ENCODE measurements at regions not wholly inside any gene's neighbourhood (a gene's known extent, or its start where the extent isn't known, plus 50 kb on each side); places are given as distances from the start of the nearest gene placed in this dataset.
"Not testable (repeated sequence)": the region's sequence is repeated elsewhere in the genome, so short reads cannot be mapped to it uniquely, and the experiment has no call there.

- Mint-ChIP-seq H3K27ac (no peak overlapping the region), H3K4me1 (no peaks in the 10 kb centered on the region), H3K4me3 (no peak overlapping the region), H3K27me3 (ENCODE audit: low read depth, poor library complexity) (peaks cover 4% of the 10 kb centered on the region), H3K36me3 (ENCODE audit: low read depth) (no peaks in the 10 kb centered on the region), H3K9me3 (peaks cover 89% of the 10 kb centered on the region)
- no peak for DNase-seq
- TF ChIP-seq, protein P1, sequence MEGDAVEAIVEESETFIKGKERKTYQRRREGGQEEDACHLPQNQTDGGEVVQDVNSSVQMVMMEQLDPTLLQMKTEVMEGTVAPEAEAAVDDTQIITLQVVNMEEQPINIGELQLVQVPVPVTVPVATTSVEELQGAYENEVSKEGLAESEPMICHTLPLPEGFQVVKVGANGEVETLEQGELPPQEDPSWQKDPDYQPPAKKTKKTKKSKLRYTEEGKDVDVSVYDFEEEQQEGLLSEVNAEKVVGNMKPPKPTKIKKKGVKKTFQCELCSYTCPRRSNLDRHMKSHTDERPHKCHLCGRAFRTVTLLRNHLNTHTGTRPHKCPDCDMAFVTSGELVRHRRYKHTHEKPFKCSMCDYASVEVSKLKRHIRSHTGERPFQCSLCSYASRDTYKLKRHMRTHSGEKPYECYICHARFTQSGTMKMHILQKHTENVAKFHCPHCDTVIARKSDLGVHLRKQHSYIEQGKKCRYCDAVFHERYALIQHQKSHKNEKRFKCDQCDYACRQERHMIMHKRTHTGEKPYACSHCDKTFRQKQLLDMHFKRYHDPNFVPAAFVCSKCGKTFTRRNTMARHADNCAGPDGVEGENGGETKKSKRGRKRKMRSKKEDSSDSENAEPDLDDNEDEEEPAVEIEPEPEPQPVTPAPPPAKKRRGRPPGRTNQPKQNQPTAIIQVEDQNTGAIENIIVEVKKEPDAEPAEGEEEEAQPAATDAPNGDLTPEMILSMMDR (IDR thresholded peaks at IDR 0.05), result no peak
These were observed 602.9 kb downstream of the TMEM121 start for GRCh38 chr14:106129274-106129673.

- H3K27ac Mint-ChIP-seq; H3K4me1 Mint-ChIP-seq; H3K27me3 Mint-ChIP-seq (ENCODE audit: low read depth, poor library complexity); DNase-seq; H3K36me3 Mint-ChIP-seq (ENCODE audit: low read depth); H3K4me3 Mint-ChIP-seq: not testable (repeated sequence)
- peaks cover 88% of the 10 kb centered on the region for H3K9me3 Mint-ChIP-seq
These were observed 603.7 kb downstream of the TMEM121 start for GRCh38 chr14:106129904-106130661.

DNA sequence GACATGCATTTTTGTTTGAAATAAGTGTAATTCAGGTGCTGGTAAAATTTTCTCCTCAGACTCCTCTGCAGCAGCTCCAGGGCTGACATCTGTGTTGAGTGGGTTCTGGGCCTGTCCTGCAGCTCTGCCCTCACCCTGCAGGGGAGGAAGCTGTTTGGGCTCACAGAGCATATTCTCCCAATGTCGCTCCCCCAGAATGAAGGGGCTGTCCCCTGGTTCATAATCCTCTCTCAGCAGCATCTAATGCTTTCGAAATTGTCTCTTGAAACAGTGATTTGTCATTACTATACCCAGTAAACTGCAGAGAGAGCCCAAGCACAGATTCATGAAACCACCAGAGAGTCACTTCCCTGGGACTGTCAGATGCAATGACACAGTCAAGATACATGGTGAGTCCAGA is 606.7 kb downstream of the TMEM121 start:
- H3K4me1 Mint-ChIP-seq; H3K36me3 Mint-ChIP-seq (ENCODE audit: low read depth); H3K27me3 Mint-ChIP-seq (ENCODE audit: low read depth, poor library complexity); H3K27ac Mint-ChIP-seq; DNase-seq; H3K4me3 Mint-ChIP-seq: not testable (repeated sequence)
- peaks cover 73% of the 10 kb centered on the region for H3K9me3 Mint-ChIP-seq

- no peak overlapping the region for H3K4me3 Mint-ChIP-seq
- no peaks in the 10 kb centered on the region for H3K36me3 Mint-ChIP-seq (ENCODE audit: low read depth)
- peaks cover 61% of the 10 kb centered on the region for H3K9me3 Mint-ChIP-seq
- H3K27ac Mint-ChIP-seq, result no peak overlapping the region
- peaks cover 6% of the 10 kb centered on the region for H3K27me3 Mint-ChIP-seq (ENCODE audit: low read depth, poor library complexity)
- TF ChIP-seq, protein P1 (IDR thresholded peaks at IDR 0.05), result no peak
- no peaks in the 10 kb centered on the region for H3K4me1 Mint-ChIP-seq
- DNase-seq, result no peak
These were observed 608.5 kb downstream of the TMEM121 start for GRCh38 chr14:106134886-106135285.

DNA sequence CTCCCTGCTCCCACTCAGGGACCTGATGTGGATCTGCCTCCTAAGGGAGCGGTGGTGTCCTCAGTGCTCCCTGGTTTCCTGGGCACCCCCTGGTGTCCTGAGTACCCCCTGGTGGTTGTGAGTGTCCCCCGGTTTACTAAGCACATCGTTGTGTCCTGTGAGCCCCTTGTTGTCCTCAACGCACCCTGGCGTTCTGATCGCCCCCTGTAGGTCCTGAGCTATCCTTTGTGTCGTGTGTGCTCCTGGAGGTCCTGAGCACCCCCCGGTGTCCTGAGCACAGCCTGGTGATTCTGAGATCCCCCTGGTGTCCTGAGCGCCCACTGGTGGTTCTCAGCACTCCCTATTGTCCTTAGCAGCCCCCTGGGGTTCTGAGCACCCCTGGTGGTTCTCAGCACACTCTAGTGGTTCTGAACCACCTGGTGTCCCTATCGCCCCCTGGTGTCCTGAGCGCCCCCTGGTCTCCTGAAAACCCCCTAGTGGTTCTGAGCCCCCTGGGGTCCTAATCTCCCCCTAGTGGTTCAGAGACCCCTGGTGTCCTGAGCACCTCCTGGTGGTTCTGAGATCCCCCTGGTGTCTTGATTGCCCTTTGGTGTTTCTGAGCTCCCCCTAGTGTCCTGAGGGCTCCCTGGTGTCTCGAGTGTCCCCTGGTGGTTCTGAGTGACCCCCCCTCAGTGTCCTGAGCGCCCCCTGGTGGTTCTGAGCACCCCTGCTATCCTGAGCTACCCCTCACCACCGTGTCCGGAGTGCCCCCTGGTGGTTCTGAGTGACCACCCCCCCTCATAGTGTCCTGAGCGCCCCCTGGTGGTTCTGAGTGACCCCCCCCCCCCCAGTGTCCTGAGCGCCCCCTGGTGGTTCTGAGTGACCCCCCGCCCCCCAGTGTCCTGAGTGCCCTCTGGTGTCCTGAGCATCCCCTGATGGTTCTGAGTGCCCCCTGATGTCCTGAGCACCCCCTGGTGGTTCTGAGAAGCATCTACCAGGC is 615.1 kb downstream of the TMEM121 start:
- Mint-ChIP-seq H3K4me3 (no peak overlapping the region), H3K27ac (no peak overlapping the region), H3K9me3 (peaks cover 58% of the 10 kb centered on the region), H3K27me3 (ENCODE audit: low read depth, poor library complexity) (no peaks in the 10 kb centered on the region), H3K36me3 (ENCODE audit: low read depth) (no peaks in the 10 kb centered on the region), H3K4me1 (no peaks in the 10 kb centered on the region)
- no peak for DNase-seq
- TF ChIP-seq, protein P1 (IDR thresholded peaks at IDR 0.05), result no peak

- not testable (repeated sequence) for H3K4me3 Mint-ChIP-seq; H3K4me1 Mint-ChIP-seq; H3K27ac Mint-ChIP-seq; H3K36me3 Mint-ChIP-seq (ENCODE audit: low read depth); H3K27me3 Mint-ChIP-seq (ENCODE audit: low read depth, poor library complexity); DNase-seq
- peaks cover 77% of the 10 kb centered on the region for H3K9me3 Mint-ChIP-seq
These were observed 619.3 kb downstream of the TMEM121 start for GRCh38 chr14:106145731-106146130.

DNA sequence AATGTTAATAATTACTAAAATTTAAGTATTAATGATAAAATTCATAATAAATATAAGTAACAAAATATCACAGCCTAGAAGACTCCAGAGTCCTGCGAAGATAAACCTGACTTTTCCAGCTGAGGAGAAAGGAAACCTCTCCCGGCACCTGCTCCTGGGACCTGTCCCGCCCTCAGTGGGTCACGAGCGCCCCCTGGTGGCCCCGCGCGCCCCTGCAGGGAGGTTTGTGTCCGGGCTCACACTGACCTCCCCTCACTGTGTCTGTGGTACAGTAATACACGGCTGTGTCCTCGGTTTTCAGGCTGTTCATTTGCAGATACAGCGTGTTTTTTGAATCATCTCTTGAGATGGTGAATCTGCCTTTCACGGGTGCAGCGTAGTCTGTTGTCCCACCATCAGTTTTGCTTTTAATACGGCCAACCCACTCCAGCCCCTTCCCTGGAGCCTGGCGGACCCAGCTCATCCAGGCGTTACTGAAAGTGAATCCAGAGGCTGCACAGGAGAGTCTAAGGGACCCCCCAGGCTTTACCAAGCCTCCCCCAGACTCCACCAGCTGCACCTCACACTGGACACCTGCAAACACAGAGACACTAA is 627.1 kb downstream of the TMEM121 start:
- not testable (repeated sequence) for H3K4me3 Mint-ChIP-seq; H3K4me1 Mint-ChIP-seq; H3K36me3 Mint-ChIP-seq (ENCODE audit: low read depth); H3K27ac Mint-ChIP-seq; H3K27me3 Mint-ChIP-seq (ENCODE audit: low read depth, poor library complexity)
- peak; percentile 50 for DNase-seq
- TF ChIP-seq, protein P1 (IDR thresholded peaks at IDR 0.05), result peak; percentile 16
- H3K9me3 Mint-ChIP-seq, result peaks cover 73% of the 10 kb centered on the region
